8988T (cell line): ENCODE measurements at regions not wholly inside any gene's neighbourhood (a gene's known extent, or its start where the extent isn't known, plus 50 kb on each side); places are given as distances from the start of the nearest gene placed in this dataset.

Source experiments
- DNase-seq: peaks from one replicate; pipeline ENCODE4 v3.0.0; 2011

GRCh38 chr13:111895896-111896821 lies 170.8 kb upstream of the SOX1 start:
- DNase-seq, result no peak

GRCh38 chr13:111897178-111897845 lies 169.6 kb upstream of the SOX1 start:
- DNase-seq, result no peak

- no peak for DNase-seq
Measured at GRCh38 chr13:111897846-111898215, 169.1 kb upstream of the SOX1 start.

GRCh38 chr13:111898956-111899713 lies 167.8 kb upstream of the SOX1 start:
- no peak for DNase-seq

- DNase-seq, result no peak
Measured at GRCh38 chr13:111899714-111900389, 167.1 kb upstream of the SOX1 start.

- no peak for DNase-seq
Measured at GRCh38 chr13:111900390-111901131, 166.4 kb upstream of the SOX1 start.

- no peak for DNase-seq
Measured at GRCh38 chr13:111901267-111901915, 165.6 kb upstream of the SOX1 start.

- no peak for DNase-seq
Measured at GRCh38 chr13:111902726-111903125, 164.2 kb upstream of the SOX1 start.

GRCh38 chr13:111903143-111903542 lies 163.8 kb upstream of the SOX1 start:
- DNase-seq, result no peak

- no peak for DNase-seq
Measured at GRCh38 chr13:111904166-111904565, 162.8 kb upstream of the SOX1 start.

- DNase-seq, result no peak
Measured at GRCh38 chr13:111904701-111905608, 162.0 kb upstream of the SOX1 start.

GRCh38 chr13:111905609-111905945 lies 161.4 kb upstream of the SOX1 start:
- DNase-seq, result no peak

GRCh38 chr13:111906306-111906705 lies 160.6 kb upstream of the SOX1 start:
- DNase-seq, result no peak

GRCh38 chr13:111906816-111907215 lies 160.1 kb upstream of the SOX1 start:
- no peak for DNase-seq

GRCh38 chr13:111907341-111907880 lies 159.5 kb upstream of the SOX1 start:
- no peak for DNase-seq

- DNase-seq, result no peak
Measured at GRCh38 chr13:111908361-111908760, 158.6 kb upstream of the SOX1 start.

GRCh38 chr13:111908981-111909380 lies 158.0 kb upstream of the SOX1 start:
- DNase-seq, result peak; percentile 4

GRCh38 chr13:111909501-111909900 lies 157.4 kb upstream of the SOX1 start:
- peak; percentile 11 for DNase-seq

- peak; percentile 9 for DNase-seq
Measured at GRCh38 chr13:111909971-111910671, 156.8 kb upstream of the SOX1 start.
